Liver (tissue), 3 donors: ENCODE measurements at regions not wholly inside any gene's neighbourhood (a gene's known extent, or its start where the extent isn't known, plus 50 kb on each side); places are given as distances from the start of the nearest gene placed in this dataset.
A peak's percentile ranks its signal among the peaks of the same experiment; 100 is the strongest.

Experiments used
- HNF4G ChIP-seq: IDR thresholded peaks from 2 replicates; pipeline ENCODE4 v1.6.1; 2016; ENCODE audit warnings: antibody characterized with exemption
- JUND ChIP-seq, 2 donors: IDR thresholded peaks; 2 replicates each; pipeline ENCODE4 v1.6.1; 2016; ENCODE audit warnings: antibody characterized with exemption in 2 of 2
- RAD21 ChIP-seq, 2 donors: IDR thresholded peaks; 2 replicates each; pipeline ENCODE4 v1.6.1; 2016; ENCODE audit warnings: antibody characterized with exemption in 2 of 2, mild to moderate bottlenecking in 2 of 2
- TAF1 ChIP-seq: conservative IDR thresholded peaks from 2 replicates; pipeline ENCODE4 v1.6.1; 2016; ENCODE audit warnings: antibody characterized with exemption, mild to moderate bottlenecking
- YY1 ChIP-seq: IDR thresholded peaks from 2 replicates; pipeline ENCODE4 v1.6.1; 2016; ENCODE audit warnings: antibody characterized with exemption, mild to moderate bottlenecking
- TF ChIP-seq, protein P1 (sequence below): fragments of 150-350 bp; IDR thresholded peaks from 2 replicates; pipeline ENCODE4 v1.5.1; 2017; ENCODE audit warnings: improper control_type of control experiment, low read depth, low read length; ENCODE audit not compliant: missing input control
- TF ChIP-seq, protein P2 (sequence below): IDR thresholded peaks from 2 replicates; pipeline ENCODE4 v1.6.1; 2016; ENCODE audit warnings: antibody characterized with exemption
- TF ChIP-seq, protein P3 (sequence below): IDR thresholded peaks from 2 replicates; pipeline ENCODE4 v1.6.1; 2016; ENCODE audit warnings: antibody characterized with exemption, mild to moderate bottlenecking
- TF ChIP-seq, protein P4 (sequence below): IDR thresholded peaks from 2 replicates; pipeline ENCODE4 v1.6.1; 2016; ENCODE audit warnings: antibody characterized with exemption
- TF ChIP-seq, protein P5 (sequence below): IDR thresholded peaks from 2 replicates; pipeline ENCODE4 v1.6.1; 2016; ENCODE audit warnings: antibody characterized with exemption
- donor health status: healthy.
- donor health status: healthy.

DNA sequence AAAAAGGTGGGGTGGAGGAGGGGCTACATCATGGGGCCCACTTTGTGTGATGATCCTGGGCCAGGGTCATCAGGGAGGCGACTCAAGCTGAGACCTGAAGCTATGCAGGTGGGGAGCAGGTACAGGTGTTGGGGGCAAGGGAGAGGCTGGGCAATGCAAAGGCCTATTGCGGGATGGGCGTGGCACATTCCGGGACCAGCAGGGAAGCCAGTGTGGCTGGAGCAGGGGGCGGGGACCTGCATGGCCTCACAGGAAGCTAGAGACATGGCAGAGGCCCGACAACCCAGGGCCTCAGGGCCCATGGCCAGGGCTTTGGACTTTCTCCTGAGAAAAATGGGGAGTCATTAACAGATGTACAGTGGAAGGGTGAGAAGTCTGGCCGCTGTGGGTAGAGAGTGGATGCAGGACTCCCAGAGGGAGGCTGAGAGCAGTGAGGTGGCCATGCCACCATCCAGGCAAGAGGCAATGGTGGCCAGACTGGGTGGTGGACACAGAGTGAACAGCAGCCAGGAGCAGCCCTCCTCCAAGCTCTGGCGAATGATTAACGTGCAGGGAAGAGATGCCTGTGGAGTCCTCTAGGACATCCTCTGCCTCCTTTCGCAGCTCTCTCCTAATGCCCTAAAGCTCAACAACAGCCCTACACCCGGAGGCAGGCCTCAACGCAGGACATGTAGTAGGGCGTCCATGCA is 122.6 kb upstream of the ATP2B2 start:
- TF ChIP-seq, protein P1, sequence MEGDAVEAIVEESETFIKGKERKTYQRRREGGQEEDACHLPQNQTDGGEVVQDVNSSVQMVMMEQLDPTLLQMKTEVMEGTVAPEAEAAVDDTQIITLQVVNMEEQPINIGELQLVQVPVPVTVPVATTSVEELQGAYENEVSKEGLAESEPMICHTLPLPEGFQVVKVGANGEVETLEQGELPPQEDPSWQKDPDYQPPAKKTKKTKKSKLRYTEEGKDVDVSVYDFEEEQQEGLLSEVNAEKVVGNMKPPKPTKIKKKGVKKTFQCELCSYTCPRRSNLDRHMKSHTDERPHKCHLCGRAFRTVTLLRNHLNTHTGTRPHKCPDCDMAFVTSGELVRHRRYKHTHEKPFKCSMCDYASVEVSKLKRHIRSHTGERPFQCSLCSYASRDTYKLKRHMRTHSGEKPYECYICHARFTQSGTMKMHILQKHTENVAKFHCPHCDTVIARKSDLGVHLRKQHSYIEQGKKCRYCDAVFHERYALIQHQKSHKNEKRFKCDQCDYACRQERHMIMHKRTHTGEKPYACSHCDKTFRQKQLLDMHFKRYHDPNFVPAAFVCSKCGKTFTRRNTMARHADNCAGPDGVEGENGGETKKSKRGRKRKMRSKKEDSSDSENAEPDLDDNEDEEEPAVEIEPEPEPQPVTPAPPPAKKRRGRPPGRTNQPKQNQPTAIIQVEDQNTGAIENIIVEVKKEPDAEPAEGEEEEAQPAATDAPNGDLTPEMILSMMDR, result peak; percentile 4
- TF ChIP-seq, protein P2, sequence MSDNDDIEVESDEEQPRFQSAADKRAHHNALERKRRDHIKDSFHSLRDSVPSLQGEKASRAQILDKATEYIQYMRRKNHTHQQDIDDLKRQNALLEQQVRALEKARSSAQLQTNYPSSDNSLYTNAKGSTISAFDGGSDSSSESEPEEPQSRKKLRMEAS, result no peak
- TF ChIP-seq, protein P3, sequence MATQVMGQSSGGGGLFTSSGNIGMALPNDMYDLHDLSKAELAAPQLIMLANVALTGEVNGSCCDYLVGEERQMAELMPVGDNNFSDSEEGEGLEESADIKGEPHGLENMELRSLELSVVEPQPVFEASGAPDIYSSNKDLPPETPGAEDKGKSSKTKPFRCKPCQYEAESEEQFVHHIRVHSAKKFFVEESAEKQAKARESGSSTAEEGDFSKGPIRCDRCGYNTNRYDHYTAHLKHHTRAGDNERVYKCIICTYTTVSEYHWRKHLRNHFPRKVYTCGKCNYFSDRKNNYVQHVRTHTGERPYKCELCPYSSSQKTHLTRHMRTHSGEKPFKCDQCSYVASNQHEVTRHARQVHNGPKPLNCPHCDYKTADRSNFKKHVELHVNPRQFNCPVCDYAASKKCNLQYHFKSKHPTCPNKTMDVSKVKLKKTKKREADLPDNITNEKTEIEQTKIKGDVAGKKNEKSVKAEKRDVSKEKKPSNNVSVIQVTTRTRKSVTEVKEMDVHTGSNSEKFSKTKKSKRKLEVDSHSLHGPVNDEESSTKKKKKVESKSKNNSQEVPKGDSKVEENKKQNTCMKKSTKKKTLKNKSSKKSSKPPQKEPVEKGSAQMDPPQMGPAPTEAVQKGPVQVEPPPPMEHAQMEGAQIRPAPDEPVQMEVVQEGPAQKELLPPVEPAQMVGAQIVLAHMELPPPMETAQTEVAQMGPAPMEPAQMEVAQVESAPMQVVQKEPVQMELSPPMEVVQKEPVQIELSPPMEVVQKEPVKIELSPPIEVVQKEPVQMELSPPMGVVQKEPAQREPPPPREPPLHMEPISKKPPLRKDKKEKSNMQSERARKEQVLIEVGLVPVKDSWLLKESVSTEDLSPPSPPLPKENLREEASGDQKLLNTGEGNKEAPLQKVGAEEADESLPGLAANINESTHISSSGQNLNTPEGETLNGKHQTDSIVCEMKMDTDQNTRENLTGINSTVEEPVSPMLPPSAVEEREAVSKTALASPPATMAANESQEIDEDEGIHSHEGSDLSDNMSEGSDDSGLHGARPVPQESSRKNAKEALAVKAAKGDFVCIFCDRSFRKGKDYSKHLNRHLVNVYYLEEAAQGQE, result no peak
- TF ChIP-seq, protein P4, sequence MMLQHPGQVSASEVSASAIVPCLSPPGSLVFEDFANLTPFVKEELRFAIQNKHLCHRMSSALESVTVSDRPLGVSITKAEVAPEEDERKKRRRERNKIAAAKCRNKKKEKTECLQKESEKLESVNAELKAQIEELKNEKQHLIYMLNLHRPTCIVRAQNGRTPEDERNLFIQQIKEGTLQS, result no peak
- TF ChIP-seq JUND (IDR thresholded peaks at IDR 0.05), result no peak
- no peak for TF ChIP-seq YY1
- no peak for TF ChIP-seq TAF1
- TF ChIP-seq HNF4G, result no peak
- peak in 1 of 2 donors; percentile 27 for TF ChIP-seq RAD21 (IDR thresholded peaks at IDR 0.05)
- TF ChIP-seq, protein P5, sequence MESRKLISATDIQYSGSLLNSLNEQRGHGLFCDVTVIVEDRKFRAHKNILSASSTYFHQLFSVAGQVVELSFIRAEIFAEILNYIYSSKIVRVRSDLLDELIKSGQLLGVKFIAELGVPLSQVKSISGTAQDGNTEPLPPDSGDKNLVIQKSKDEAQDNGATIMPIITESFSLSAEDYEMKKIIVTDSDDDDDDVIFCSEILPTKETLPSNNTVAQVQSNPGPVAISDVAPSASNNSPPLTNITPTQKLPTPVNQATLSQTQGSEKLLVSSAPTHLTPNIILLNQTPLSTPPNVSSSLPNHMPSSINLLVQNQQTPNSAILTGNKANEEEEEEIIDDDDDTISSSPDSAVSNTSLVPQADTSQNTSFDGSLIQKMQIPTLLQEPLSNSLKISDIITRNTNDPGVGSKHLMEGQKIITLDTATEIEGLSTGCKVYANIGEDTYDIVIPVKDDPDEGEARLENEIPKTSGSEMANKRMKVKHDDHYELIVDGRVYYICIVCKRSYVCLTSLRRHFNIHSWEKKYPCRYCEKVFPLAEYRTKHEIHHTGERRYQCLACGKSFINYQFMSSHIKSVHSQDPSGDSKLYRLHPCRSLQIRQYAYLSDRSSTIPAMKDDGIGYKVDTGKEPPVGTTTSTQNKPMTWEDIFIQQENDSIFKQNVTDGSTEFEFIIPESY, result no peak
